Esophagus muscularis mucosa (tissue), 3 donors: ENCODE measurements at regions not wholly inside any gene's neighbourhood (a gene's known extent, or its start where the extent isn't known, plus 50 kb on each side); places are given as distances from the start of the nearest gene placed in this dataset.

ENCODE experiments used
- CTCF ChIP-seq, 3 experiments: fragments of 200-600 bp in 2 of 3; fragments of 450-650 bp in 1 of 3; sonication (generic) in 2 of 3; IDR thresholded peaks; one replicate each; pipeline ENCODE4 v1.5.1; 2017 to 2019; ENCODE audit warnings: antibody characterized with exemption in 3 of 3, mild to moderate bottlenecking in 2 of 3, moderate library complexity in 1 of 3
- POLR2A ChIP-seq: fragments of 450-650 bp; IDR thresholded peaks from one replicate; pipeline ENCODE4 v1.6.1; 2017; ENCODE audit warnings: antibody characterized with exemption, moderate library complexity, mild to moderate bottlenecking, low read depth
- POLR2AphosphoS5 ChIP-seq, 2 donors: sonication (generic); formaldehyde crosslinking; IDR thresholded peaks; one replicate each; pipeline ENCODE4 v1.6.1; 2017; ENCODE audit warnings: antibody characterized with exemption in 2 of 2

DNA sequence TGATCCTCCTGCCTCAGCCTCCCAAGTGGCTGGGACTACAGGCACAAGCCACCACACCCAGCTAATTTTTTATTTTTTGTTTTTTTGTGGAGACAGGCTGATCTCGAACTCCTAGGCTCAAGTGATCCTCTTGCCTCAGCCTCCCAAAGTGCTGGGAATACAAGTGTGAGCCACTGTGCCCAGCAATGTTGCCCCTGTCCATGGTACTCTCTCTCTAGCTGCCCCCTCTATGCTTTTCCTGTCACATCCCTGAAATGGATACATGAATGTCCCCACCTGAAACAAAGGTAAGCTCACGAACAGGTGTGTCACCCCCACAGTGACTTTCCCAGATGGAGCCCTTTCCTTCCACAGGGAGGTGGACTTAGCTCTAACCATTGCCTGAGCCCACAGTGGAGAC lies 141.1 kb upstream of the MGMT start:
- no peak for TF ChIP-seq CTCF (IDR thresholded peaks at IDR 0.05)
- TF ChIP-seq POLR2A, result no peak
- no peak for TF ChIP-seq POLR2AphosphoS5 (IDR thresholded peaks at IDR 0.05)
